A549 (cell line): ENCODE measurements at regions not wholly inside any gene's neighbourhood (a gene's known extent, or its start where the extent isn't known, plus 50 kb on each side); places are given as distances from the start of the nearest gene placed in this dataset.
A peak's percentile ranks its signal among the peaks of the same experiment; 100 is the strongest.

Experiments used
- ATAC-seq, 2 experiments: fragments of 200-7000 bp in 1 of 2; fragments of >200 bp in 1 of 2; cut with Nextera tagmentation in 1 of 2; cut with Tn5 transposase in 1 of 2; 3 replicates each; pipeline versions ENCODE4 v1.8.0 to v1.9.1; 2018 to 2020; ENCODE audit warnings: mild to moderate bottlenecking in 1 of 2, moderate library complexity in 1 of 2
- CTCF ChIA-PET: fragments of 300-600 bp; sonication (Branson Sonifier 250); formaldehyde crosslinking; extraction: SDS; loops from one replicate; lab custom pipeline; 2021; ENCODE audit warnings: antibody characterized with exemption, inconsistent platforms; lab: Yijun Ruan, JAX
- POLR2A ChIA-PET: fragments of 350-600 bp; formaldehyde crosslinking; extraction: SDS; loops from one replicate; lab custom pipeline; 2021; ENCODE audit warnings: antibody characterized with exemption, inconsistent platforms; lab: Yijun Ruan, JAX
- DNase-seq, 2 experiments: peaks; one replicate each; pipeline versions ENCODE4 v3.0.0 to v3.0.0-alpha.2; 2011 to 2016; ENCODE audit warnings: low read depth in 1 of 2, low spot score in 1 of 2
- FAIRE-seq: peaks from 2 replicates; lab custom pipeline; 2011; peaks lifted over from hg19 to GRCh38; lab: Jason Lieb, UNC
- H3K27ac ChIP-seq, 2 experiments: fragments of >200 bp; sonication (Bioruptor Twin); formaldehyde crosslinking; 3 replicates each; pipeline ENCODE4 v1.5.1; 2016 to 2017
- H3K4me1 ChIP-seq: fragments of >200 bp; sonication (Bioruptor Twin); formaldehyde crosslinking; 3 replicates; pipeline ENCODE4 v1.6.1; 2016
- H3K4me2 ChIP-seq: fragments of >200 bp; sonication (Bioruptor Twin); formaldehyde crosslinking; 3 replicates; pipeline ENCODE4 v1.6.1; 2016
- H3K4me3 ChIP-seq: fragments of >200 bp; sonication (Bioruptor Twin); formaldehyde crosslinking; 3 replicates; pipeline ENCODE4 v1.5.1; 2016
- H3K9me3 ChIP-seq: fragments of >200 bp; sonication (Bioruptor Twin); formaldehyde crosslinking; 3 replicates; pipeline ENCODE4 v1.6.1; 2016
- ATOH8 ChIP-seq: fragments of 250-450 bp; sonication (Bioruptor Pico); IDR thresholded peaks from 2 replicates; pipeline ENCODE4 v1.5.0; 2020; ENCODE audit warnings: low read depth, mild to moderate bottlenecking, moderate library complexity
- BCL3 ChIP-seq: fragments of >200 bp; sonication (Bioruptor Twin); formaldehyde crosslinking; IDR thresholded peaks from 3 replicates; pipeline ENCODE4 v1.6.1; 2016
- CHD4 ChIP-seq: fragments of 200-600 bp; sonication (generic); IDR thresholded peaks from 2 replicates; pipeline ENCODE4 v1.6.1; 2016; ENCODE audit warnings: antibody characterized with exemption, mild to moderate bottlenecking, borderline replicate concordance
- E2F6 ChIP-seq: IDR thresholded peaks from 2 replicates; pipeline ENCODE4 v1.6.1; 2012; ENCODE audit warnings: low read depth, borderline replicate concordance
- EP300 ChIP-seq, 2 experiments: fragments of >200 bp; sonication (Bioruptor Twin); formaldehyde crosslinking; IDR thresholded peaks; 2 replicates in 1 of 2; 3 replicates in 1 of 2; pipeline ENCODE4 v1.6.1; 2016 to 2017
- ESRRA ChIP-seq: fragments of 150-350 bp; IDR thresholded peaks from 2 replicates; pipeline ENCODE4 v1.6.1; 2014; ENCODE audit warnings: mild to moderate bottlenecking, low read length, borderline replicate concordance
- FOSL2 ChIP-seq, 2 experiments: fragments of 450-650 bp in 1 of 2; fragments of >200 bp in 1 of 2; sonication (Bioruptor Twin) in 1 of 2; formaldehyde crosslinking; IDR thresholded peaks; 2 replicates each; pipeline versions ENCODE4 v1.5.0 to v1.6.1; 2016 to 2020; ENCODE audit warnings: mild to moderate bottlenecking in 1 of 2, moderate library complexity in 1 of 2
- HES2 ChIP-seq: fragments of >200 bp; sonication (Bioruptor Twin); formaldehyde crosslinking; IDR thresholded peaks from 2 replicates; pipeline ENCODE4 v1.6.1; 2016
- HMGXB4 ChIP-seq: fragments of 250-450 bp; sonication (Bioruptor Pico); IDR thresholded peaks from 2 replicates; pipeline ENCODE4 v1.5.0; 2021; ENCODE audit warnings: mild to moderate bottlenecking, moderate library complexity, borderline replicate concordance
- JUN ChIP-seq, 2 experiments: fragments of >200 bp; sonication (Bioruptor Twin); formaldehyde crosslinking; IDR thresholded peaks; 2 replicates in 1 of 2; 3 replicates in 1 of 2; pipeline ENCODE4 v1.6.1; 2016 to 2017
- JUNB ChIP-seq: fragments of >200 bp; sonication (Bioruptor Twin); formaldehyde crosslinking; IDR thresholded peaks from 2 replicates; pipeline ENCODE4 v1.6.1; 2016
- KDM1A ChIP-seq: fragments of 200-600 bp; sonication (generic); IDR thresholded peaks from 2 replicates; pipeline ENCODE4 v1.6.1; 2016; ENCODE audit warnings: low read depth, mild to moderate bottlenecking
- PBX3 ChIP-seq: IDR thresholded peaks from 2 replicates; pipeline ENCODE4 v1.6.1; 2012
- RAD21 ChIP-seq, 2 experiments: fragments of >200 bp in 1 of 2; sonication (Bioruptor Twin) in 1 of 2; formaldehyde crosslinking in 1 of 2; IDR thresholded peaks in 1 of 2; conservative IDR thresholded peaks in 1 of 2; 2 replicates in 1 of 2; 3 replicates in 1 of 2; pipeline ENCODE4 v1.6.1; 2012 to 2018; ENCODE audit warnings: inconsistent platforms in 1 of 2
- RFX5 ChIP-seq: fragments of 450-650 bp; IDR thresholded peaks from 2 replicates; pipeline ENCODE4 v1.7.1; 2014; ENCODE audit warnings: antibody characterized with exemption, mild to moderate bottlenecking, moderate library complexity
- RNF2 ChIP-seq: fragments of 200-600 bp; sonication (generic); IDR thresholded peaks from 2 replicates; pipeline ENCODE4 v1.6.1; 2016; ENCODE audit warnings: low read depth, mild to moderate bottlenecking, antibody characterized with exemption, moderate library complexity, borderline replicate concordance
- ZNF302 ChIP-seq: fragments of 250-450 bp; sonication (Bioruptor Pico); IDR thresholded peaks from 2 replicates; pipeline ENCODE4 v1.9.0; 2021; ENCODE audit warnings: inconsistent platforms, mild to moderate bottlenecking, moderate library complexity
- ZSCAN20 ChIP-seq: fragments of 250-450 bp; sonication (Bioruptor Pico); IDR thresholded peaks from 2 replicates; pipeline ENCODE4 v1.8.0; 2022; ENCODE audit warnings: mild to moderate bottlenecking, moderate library complexity
- WGBS: methylation state at CpG from one replicate; pipeline ENCODE4 v1.1.6; 2017; ENCODE audit errors: missing lambda C conversion rate; 5-methylcytosine and 5-hydroxymethylcytosine counted together

GRCh38 chr1:87753366-87753765, 424.7 kb downstream of the LMO4 start:
- no peak for FAIRE-seq
- no peak overlapping the region for H3K4me2 ChIP-seq
- ChIA-PET CTCF (interaction anchor here (0.7 to 1.1 kb wide), 2 partner anchors 26 to 540 kb away, joined by 3 read pairs; no protein-coding TSS in a partner anchor), POLR2A (no interaction called here)
- ATAC-seq, result no peak
- H3K27ac ChIP-seq, result no peak overlapping the region
- DNase-seq, result no peak
- no peak for TF ChIP-seq RFX5
- TF ChIP-seq CHD4, result no peak
- no peak for TF ChIP-seq RNF2
- TF ChIP-seq ATOH8 (CRISPR knock-in tag), result no peak
- no peak for TF ChIP-seq FOSL2 (IDR thresholded peaks at IDR 0.05)
- no peak for TF ChIP-seq FOSL2 (CRISPR knock-in tag; IDR thresholded peaks at IDR 0.05)
- TF ChIP-seq JUN (IDR thresholded peaks at IDR 0.05), result no peak
- no peak for TF ChIP-seq KDM1A
- TF ChIP-seq EP300 (IDR thresholded peaks at IDR 0.05), result no peak
- TF ChIP-seq ZNF302 (CRISPR knock-in tag), result no peak
- no peaks in the 10 kb centered on the region for H3K9me3 ChIP-seq
- peaks cover 8% of the 10 kb centered on the region; the same call in 2 of the 3 replicates for H3K4me1 ChIP-seq
- H3K4me3 ChIP-seq, result no peak overlapping the region

- TF ChIP-seq BCL3 (no peak), E2F6 (no peak), ZSCAN20 (CRISPR knock-in tag) (no peak)
- TF ChIP-seq, all 56 proteins: peak for 0
- H3K9me3 ChIP-seq, result no peaks in the 10 kb centered on the region
- peak overlapping the region; percentile 17; the same call in 1 of the 3 replicates for H3K4me2 ChIP-seq
- DNase-seq (peak in 1 of 2 experiments; percentile 11), FAIRE-seq (no peak), ATAC-seq (no peak)
- H3K27ac ChIP-seq, result no peak overlapping the region
- no peak overlapping the region for H3K4me3 ChIP-seq
- ChIA-PET CTCF (interaction anchor here (1.1 kb wide), 1 partner anchor 541 kb away, joined by 3 read pairs; no protein-coding TSS in a partner anchor), POLR2A (no interaction called here)
- H3K4me1 ChIP-seq, result peaks cover 8% of the 10 kb centered on the region; the same call in 2 of the 3 replicates
Measured at GRCh38 chr1:87754139-87754538, 425.5 kb downstream of the LMO4 start.

GRCh38 chr1:87757676-87758075, 429.0 kb downstream of the LMO4 start:
- ChIA-PET CTCF (no interaction called here), POLR2A (no interaction called here)
- no peak overlapping the region for H3K4me2 ChIP-seq
- DNase-seq, result no peak
- no peak for ATAC-seq
- H3K9me3 ChIP-seq, result no peaks in the 10 kb centered on the region
- H3K4me1 ChIP-seq, result peaks cover 2% of the 10 kb centered on the region; the same call in 2 of the 3 replicates
- H3K27ac ChIP-seq, result no peak overlapping the region
- TF ChIP-seq HES2, result no peak
- H3K4me3 ChIP-seq, result no peak overlapping the region
- 93% methylated on average over 9 of the region's 9 CpGs for WGBS
- FAIRE-seq, result no peak

- ATAC-seq (no peak), DNase-seq (no peak), FAIRE-seq (no peak)
- Histone ChIP-seq H3K9me3 (no peaks in the 10 kb centered on the region), H3K27ac (no peak overlapping the region), H3K4me2 (no peak overlapping the region), H3K4me1 (no peaks in the 10 kb centered on the region), H3K4me3 (no peak overlapping the region)
- 49% methylated on average over 4 of the region's 4 CpGs for WGBS
- ChIA-PET CTCF (no interaction called here), POLR2A (no interaction called here)
- no peak for TF ChIP-seq BCL3
- TF ChIP-seq RAD21 (conservative IDR thresholded peaks at IDR 0.05 in 1 of 2, IDR thresholded peaks at IDR 0.05 in 1 of 2), result no peak
- no peak for TF ChIP-seq E2F6
- no peak for TF ChIP-seq HES2
- no peak for TF ChIP-seq ESRRA
- TF ChIP-seq JUNB, result no peak
- TF ChIP-seq CHD4, result no peak
- no peak for TF ChIP-seq HMGXB4 (CRISPR knock-in tag)
- no peak for TF ChIP-seq PBX3
Measured at GRCh38 chr1:87759421-87760087, 430.9 kb downstream of the LMO4 start.
